ENCODE measurements at regions not wholly inside any gene's neighbourhood (a gene's known extent, or its start where the extent isn't known, plus 50 kb on each side); places are given as distances from the start of the nearest gene placed in this dataset.

DNA sequence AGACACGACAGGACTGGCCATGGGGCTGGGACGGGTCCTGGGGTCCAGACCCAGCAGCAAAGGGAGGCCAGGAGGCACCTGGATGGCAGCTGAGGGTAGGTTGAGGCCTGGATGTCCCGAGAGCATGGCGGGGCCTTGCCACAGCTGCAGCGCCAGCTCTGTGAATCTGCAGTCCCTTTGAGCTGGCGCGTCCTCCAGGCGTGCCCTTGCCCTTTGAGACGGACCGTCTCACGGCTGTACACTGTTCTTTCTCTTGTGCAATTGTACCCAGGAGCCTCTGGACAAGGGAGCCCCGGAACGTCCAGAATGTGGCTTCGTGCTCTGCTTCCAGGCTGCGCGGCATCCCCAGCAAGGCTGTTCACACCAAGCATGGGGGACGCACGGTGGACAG is 69.5 kb upstream of the CIBAR2 start (continued):
- TF ChIP-seq TOE1 (CRISPR knock-in tag; IDR thresholded peaks at IDR 0.05): no peak
- TF ChIP-seq ZNF24 (IDR thresholded peaks at IDR 0.05): no peak
- TF ChIP-seq ZSCAN9 (CRISPR knock-in tag; IDR thresholded peaks at IDR 0.05; ENCODE audit: borderline replicate concordance): no peak
- TF ChIP-seq, protein P1, sequence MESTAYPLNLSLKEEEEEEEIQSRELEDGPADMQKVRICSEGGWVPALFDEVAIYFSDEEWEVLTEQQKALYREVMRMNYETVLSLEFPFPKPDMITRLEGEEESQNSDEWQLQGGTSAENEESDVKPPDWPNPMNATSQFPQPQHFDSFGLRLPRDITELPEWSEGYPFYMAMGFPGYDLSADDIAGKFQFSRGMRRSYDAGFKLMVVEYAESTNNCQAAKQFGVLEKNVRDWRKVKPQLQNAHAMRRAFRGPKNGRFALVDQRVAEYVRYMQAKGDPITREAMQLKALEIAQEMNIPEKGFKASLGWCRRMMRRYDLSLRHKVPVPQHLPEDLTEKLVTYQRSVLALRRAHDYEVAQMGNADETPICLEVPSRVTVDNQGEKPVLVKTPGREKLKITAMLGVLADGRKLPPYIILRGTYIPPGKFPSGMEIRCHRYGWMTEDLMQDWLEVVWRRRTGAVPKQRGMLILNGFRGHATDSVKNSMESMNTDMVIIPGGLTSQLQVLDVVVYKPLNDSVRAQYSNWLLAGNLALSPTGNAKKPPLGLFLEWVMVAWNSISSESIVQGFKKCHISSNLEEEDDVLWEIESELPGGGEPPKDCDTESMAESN (CRISPR knock-in tag; conservative IDR thresholded peaks at IDR 0.05): no peak
- no peak for TF ChIP-seq RFX5 (IDR thresholded peaks at IDR 0.05; ENCODE audit: low read depth, low read length)
- no peak for TF ChIP-seq PLSCR1 (CRISPR knock-in tag; IDR thresholded peaks at IDR 0.05; ENCODE audit: borderline replicate concordance)
- no peak for TF ChIP-seq ELF3 (CRISPR knock-in tag; IDR thresholded peaks at IDR 0.05)
- TF ChIP-seq ZNF788 (CRISPR knock-in tag; IDR thresholded peaks at IDR 0.05; ENCODE audit: borderline replicate concordance): peak; percentile 57; the same call in 1 of the 2 replicates
- no peak for TF ChIP-seq CENPT (CRISPR knock-in tag; IDR thresholded peaks at IDR 0.05; ENCODE audit: low read depth)
- TF ChIP-seq CHD2 (IDR thresholded peaks at IDR 0.05; ENCODE audit: low read depth, low read length): no peak
- TF ChIP-seq ZNF7 (CRISPR knock-in tag; IDR thresholded peaks at IDR 0.05): no peak
- TF ChIP-seq, protein P2, sequence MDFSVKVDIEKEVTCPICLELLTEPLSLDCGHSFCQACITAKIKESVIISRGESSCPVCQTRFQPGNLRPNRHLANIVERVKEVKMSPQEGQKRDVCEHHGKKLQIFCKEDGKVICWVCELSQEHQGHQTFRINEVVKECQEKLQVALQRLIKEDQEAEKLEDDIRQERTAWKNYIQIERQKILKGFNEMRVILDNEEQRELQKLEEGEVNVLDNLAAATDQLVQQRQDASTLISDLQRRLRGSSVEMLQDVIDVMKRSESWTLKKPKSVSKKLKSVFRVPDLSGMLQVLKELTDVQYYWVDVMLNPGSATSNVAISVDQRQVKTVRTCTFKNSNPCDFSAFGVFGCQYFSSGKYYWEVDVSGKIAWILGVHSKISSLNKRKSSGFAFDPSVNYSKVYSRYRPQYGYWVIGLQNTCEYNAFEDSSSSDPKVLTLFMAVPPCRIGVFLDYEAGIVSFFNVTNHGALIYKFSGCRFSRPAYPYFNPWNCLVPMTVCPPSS (IDR thresholded peaks at IDR 0.05): no peak
- peak; percentile 85 for TF ChIP-seq ZNF292 (CRISPR knock-in tag; IDR thresholded peaks at IDR 0.05; ENCODE audit: borderline replicate concordance, low read depth)
- TF ChIP-seq RXRA (CRISPR knock-in tag; IDR thresholded peaks at IDR 0.05): no peak
- no peak for TF ChIP-seq PAX8 (CRISPR knock-in tag; IDR thresholded peaks at IDR 0.05; ENCODE audit: borderline replicate concordance)
- TF ChIP-seq, protein P3, sequence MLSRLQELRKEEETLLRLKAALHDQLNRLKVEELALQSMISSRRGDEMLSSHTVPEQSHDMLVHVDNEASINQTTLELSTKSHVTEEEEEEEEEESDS (CRISPR knock-in tag; IDR thresholded peaks at IDR 0.05; ENCODE audit: borderline replicate concordance): no peak
- TF ChIP-seq ZNF616 (CRISPR knock-in tag; IDR thresholded peaks at IDR 0.05; ENCODE audit: low read depth): no peak
- TF ChIP-seq, protein P4, sequence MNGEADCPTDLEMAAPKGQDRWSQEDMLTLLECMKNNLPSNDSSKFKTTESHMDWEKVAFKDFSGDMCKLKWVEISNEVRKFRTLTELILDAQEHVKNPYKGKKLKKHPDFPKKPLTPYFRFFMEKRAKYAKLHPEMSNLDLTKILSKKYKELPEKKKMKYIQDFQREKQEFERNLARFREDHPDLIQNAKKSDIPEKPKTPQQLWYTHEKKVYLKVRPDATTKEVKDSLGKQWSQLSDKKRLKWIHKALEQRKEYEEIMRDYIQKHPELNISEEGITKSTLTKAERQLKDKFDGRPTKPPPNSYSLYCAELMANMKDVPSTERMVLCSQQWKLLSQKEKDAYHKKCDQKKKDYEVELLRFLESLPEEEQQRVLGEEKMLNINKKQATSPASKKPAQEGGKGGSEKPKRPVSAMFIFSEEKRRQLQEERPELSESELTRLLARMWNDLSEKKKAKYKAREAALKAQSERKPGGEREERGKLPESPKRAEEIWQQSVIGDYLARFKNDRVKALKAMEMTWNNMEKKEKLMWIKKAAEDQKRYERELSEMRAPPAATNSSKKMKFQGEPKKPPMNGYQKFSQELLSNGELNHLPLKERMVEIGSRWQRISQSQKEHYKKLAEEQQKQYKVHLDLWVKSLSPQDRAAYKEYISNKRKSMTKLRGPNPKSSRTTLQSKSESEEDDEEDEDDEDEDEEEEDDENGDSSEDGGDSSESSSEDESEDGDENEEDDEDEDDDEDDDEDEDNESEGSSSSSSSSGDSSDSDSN (CRISPR knock-in tag; IDR thresholded peaks at IDR 0.05): no peak; the same call in none of the 2 replicates
- TF ChIP-seq, protein P5, sequence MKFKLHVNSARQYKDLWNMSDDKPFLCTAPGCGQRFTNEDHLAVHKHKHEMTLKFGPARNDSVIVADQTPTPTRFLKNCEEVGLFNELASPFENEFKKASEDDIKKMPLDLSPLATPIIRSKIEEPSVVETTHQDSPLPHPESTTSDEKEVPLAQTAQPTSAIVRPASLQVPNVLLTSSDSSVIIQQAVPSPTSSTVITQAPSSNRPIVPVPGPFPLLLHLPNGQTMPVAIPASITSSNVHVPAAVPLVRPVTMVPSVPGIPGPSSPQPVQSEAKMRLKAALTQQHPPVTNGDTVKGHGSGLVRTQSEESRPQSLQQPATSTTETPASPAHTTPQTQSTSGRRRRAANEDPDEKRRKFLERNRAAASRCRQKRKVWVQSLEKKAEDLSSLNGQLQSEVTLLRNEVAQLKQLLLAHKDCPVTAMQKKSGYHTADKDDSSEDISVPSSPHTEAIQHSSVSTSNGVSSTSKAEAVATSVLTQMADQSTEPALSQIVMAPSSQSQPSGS (CRISPR knock-in tag; IDR thresholded peaks at IDR 0.05): no peak
- TF ChIP-seq ZNF569 (CRISPR knock-in tag; IDR thresholded peaks at IDR 0.05; ENCODE audit: borderline replicate concordance): no peak
- TF ChIP-seq, protein P6, sequence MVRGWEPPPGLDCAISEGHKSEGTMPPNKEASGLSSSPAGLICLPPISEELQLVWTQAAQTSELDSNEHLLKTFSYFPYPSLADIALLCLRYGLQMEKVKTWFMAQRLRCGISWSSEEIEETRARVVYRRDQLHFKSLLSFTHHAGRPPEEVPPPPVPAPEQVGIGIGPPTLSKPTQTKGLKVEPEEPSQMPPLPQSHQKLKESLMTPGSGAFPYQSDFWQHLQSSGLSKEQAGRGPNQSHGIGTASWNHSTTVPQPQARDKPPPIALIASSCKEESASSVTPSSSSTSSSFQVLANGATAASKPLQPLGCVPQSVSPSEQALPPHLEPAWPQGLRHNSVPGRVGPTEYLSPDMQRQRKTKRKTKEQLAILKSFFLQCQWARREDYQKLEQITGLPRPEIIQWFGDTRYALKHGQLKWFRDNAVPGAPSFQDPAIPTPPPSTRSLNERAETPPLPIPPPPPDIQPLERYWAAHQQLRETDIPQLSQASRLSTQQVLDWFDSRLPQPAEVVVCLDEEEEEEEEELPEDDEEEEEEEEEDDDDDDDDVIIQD (CRISPR knock-in tag; IDR thresholded peaks at IDR 0.05; ENCODE audit: low read depth): 0 out of 2 replicates have a peak, but pooled peaks have one; percentile 19
- no peak for TF ChIP-seq PLRG1 (conservative IDR thresholded peaks at IDR 0.05)
